Activated naive CD4-positive, alpha-beta T cell treated with anti-CD3 and anti-CD28 coated beads, Interleukin-2, amount 50 U/mL, for 72 hours (primary cell): ENCODE measurements at regions not wholly inside any gene's neighbourhood (a gene's known extent, or its start where the extent isn't known, plus 50 kb on each side); places are given as distances from the start of the nearest gene placed in this dataset.
A peak's percentile ranks its signal among the peaks of the same experiment; 100 is the strongest.
"Not testable (repeated sequence)": the region's sequence is repeated elsewhere in the genome, so short reads cannot be mapped to it uniquely, and the experiment has no call there.

ENCODE experiments used
- ATAC-seq, 2 donors: fragments of 150-1000 bp; cut with Tn5 transposase; 2 replicates each; pipeline ENCODE4 v1.10.0; 2021; ENCODE audit warnings: mild to moderate bottlenecking in 2 of 2, moderate library complexity in 2 of 2
- DNase-seq, 2 donors: peaks; one replicate each; pipeline ENCODE4 v3.0.0; 2021 to 2022; ENCODE audit warnings: low spot score in 2 of 2
- H3K27ac Mint-ChIP-seq, 2 donors: one replicate each; pipeline ENCODE4 v1.8.0; 2022; ENCODE audit warnings: mild to moderate bottlenecking in 2 of 2, mixed read lengths in 2 of 2
- H3K36me3 Mint-ChIP-seq, 2 donors: one replicate each; pipeline ENCODE4 v1.8.0; 2022; ENCODE audit warnings: mixed read lengths in 2 of 2
- H3K9me3 Mint-ChIP-seq, 2 donors: one replicate each; pipeline ENCODE4 v1.8.0; 2022; ENCODE audit warnings: mixed read lengths in 2 of 2

DNA sequence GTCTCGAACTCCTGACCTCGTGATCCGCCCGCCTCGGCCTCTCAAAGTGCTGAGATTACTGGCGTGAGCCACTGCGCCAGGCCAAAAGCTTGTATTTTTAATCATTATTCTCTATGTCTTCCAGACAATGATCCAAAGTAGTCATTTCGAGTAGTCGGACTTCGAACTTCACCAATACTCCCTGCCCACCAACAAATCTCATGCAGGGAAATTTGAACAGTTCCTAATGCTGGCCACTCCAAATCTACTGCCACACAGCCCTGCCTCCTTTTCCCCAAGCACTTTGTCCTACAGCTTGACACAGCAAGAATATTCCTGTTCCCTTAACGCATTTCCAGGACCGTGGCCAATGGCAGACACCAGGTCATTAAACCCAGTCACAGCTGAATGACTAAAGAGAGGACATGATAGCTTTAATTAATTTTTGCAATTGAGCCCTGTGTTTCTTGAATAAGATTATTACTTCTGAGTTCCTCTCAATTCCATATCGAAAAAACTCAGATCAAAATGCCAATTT is 142.3 kb upstream of the NRP1 start:
- no peak for DNase-seq
- Mint-ChIP-seq H3K36me3 (no peaks in the 10 kb centered on the region), H3K27ac (no peak overlapping the region), H3K9me3 (no peaks in the 10 kb centered on the region)
- ATAC-seq: no peak

DNA sequence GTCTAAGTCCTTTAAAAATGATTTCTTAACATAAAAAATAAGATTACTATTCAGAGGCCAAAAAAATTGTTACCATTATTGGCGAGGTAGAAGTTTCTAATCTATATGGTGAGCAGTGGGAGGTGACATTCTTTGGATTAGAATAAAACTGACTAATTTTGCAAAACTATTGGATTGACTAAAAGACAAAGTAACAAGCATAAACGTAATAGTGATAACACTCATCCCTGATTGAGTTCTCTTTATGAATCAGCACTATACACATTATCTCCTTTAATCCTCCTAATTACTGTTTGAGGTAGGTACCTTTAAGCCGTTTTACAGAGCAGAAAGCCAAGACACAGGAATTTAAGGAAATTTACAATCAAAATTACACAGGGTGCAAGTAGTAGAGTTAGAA is 139.2 kb upstream of the NRP1 start:
- no peaks in the 10 kb centered on the region for H3K9me3 Mint-ChIP-seq
- H3K36me3 Mint-ChIP-seq: no peaks in the 10 kb centered on the region
- no peak for DNase-seq
- peak in 1 of 2 donors; percentile 65 for ATAC-seq
- no peak overlapping the region for H3K27ac Mint-ChIP-seq

DNA sequence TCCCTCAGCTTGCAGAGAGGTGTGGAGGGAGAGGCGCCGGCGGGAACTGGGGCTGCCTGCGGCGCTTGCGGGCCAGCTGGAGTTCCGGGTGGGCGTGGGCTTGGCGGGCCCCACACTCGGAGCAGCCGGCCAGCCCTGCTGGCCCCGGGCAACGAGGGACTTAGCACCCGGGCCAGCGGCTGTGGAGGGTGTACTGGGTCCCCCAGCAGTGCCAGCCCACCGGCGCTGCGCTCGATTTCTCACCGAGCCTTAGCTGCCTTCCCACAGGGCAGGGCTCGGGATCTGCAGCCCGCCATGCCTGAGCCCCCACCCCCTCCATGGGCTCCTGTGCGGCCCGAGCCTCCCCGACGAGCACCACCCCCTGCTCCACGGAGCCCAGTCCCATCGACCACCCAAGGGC is 133.5 kb upstream of the NRP1 start:
- not testable (repeated sequence) for ATAC-seq, H3K27ac Mint-ChIP-seq, DNase-seq

DNA sequence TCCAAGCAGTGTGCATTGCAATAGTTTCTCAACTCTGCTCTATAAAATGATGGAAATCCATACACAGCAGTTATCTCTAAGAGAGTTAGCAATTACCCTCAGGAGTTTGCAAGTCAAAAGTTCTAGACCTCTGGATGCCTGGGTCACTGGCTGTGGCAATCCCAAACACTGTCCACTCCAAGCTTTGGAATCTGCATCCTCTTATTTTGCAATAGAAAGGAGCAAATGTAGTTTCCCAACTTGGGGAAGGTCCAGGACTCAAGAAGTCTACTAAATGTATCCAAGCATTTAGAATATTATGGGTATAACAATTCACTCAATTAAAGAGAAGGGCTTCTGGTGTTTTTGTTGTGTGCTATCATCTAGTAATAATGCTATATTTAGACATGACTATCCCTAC is 131.3 kb upstream of the NRP1 start:
- H3K27ac Mint-ChIP-seq: no peak overlapping the region
- no peak for ATAC-seq
- H3K36me3 Mint-ChIP-seq: no peaks in the 10 kb centered on the region
- no peak for DNase-seq
- H3K9me3 Mint-ChIP-seq: no peaks in the 10 kb centered on the region

More for the DNA sequence above, 133.5 kb upstream of the NRP1 start:
- not testable (repeated sequence) for H3K36me3 Mint-ChIP-seq, H3K9me3 Mint-ChIP-seq

DNA sequence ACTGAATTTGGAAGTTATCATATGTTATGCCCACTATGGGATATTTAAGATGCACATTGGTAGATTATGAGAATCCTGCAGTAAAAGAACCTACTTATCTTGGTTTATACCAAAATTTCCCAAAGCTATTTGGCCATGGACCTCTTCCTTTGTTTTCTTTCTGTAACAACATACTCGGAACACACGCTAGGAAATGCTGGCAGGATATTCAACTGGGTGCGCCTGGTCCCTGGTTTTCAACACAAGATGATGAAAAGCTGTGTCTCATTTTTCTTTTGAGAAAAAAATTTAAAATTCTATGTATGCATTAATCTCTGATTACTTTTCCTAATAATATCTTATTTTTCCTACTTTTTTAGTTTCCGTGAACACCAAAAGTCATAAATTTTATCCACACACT is 128.5 kb upstream of the NRP1 start:
- Mint-ChIP-seq H3K27ac (no peak overlapping the region), H3K9me3 (no peaks in the 10 kb centered on the region), H3K36me3 (no peaks in the 10 kb centered on the region)
- no peak for ATAC-seq
- no peak for DNase-seq

DNA sequence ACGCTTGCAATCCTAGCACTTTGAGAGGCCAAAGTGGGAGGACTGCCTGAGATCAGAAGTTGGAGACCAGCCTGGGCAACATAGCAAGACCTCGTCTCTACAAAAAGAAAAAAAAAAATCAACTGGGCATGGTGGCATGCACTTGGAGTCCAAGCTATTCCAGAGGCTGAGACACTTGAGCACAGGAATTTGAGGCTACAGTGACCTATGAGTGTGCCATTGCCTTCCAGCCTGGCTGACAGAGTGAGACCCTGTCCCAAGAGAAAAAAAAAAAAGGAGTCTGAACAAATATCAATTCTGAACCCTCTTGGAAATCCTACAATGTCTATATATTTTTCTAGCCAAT is 126.8 kb upstream of the NRP1 start:
- DNase-seq (no peak), ATAC-seq (no peak)
- Mint-ChIP-seq H3K27ac (no peak overlapping the region), H3K9me3 (no peaks in the 10 kb centered on the region), H3K36me3 (no peaks in the 10 kb centered on the region)

DNA sequence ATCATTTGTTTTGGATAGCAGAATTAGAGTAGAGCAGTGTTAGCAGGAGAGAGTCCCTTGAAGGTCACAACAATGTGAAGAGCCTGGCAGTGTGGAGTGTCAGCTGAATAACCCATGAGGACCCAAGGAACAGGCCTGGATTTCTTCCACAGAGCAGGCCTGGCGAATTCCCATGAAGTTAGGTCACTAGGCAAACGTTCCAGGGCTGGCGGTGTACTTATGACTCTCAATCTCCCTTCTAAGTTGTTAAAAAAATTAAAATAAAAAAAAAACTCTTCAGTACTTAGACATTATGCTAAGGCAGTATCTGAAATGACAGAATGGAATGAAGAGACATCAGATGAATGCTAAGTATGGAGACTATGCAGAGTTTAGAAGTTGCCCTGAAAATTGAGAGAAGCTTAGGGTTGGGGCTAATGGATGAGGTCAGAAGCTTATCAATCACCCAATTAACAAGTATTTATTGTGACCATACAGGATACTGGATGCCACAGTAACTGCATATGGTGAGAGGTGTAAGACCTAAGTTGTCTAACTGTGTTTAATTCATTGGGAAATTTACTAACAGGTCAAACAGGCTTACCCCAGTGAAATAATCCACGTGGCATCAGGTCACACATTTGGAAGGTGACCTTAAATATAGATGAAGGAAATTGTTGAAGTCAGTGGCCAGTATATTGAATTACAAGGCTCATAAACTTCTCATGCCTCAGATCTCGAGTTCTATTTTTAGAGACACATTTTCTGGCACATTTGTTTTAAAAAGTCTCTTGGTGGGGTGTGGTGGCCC is 126.2 kb upstream of the NRP1 start:
- Mint-ChIP-seq H3K27ac (no peak overlapping the region), H3K36me3 (no peaks in the 10 kb centered on the region), H3K9me3 (no peaks in the 10 kb centered on the region)
- DNase-seq: no peak
- ATAC-seq: no peak

DNA sequence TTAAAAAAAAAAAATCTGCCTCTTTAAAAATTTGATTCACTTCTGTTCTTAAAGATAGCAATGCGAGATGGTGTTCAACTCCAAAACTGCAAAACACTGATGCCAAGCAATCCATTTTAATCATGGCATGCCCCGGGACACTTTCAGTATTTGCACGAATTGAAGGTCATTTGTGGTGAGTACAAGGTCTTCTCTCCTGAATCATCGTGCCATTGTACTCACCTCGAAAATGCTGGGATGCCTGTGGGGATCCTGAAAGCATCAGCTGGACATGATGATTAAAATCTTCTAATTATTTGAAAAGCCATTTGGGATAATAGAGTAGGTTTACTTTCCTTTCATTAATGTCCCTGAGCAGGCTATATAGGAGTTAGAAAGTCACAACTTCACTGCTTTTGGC is 125.1 kb upstream of the NRP1 start:
- H3K36me3 Mint-ChIP-seq: no peaks in the 10 kb centered on the region
- no peak for DNase-seq
- no peak overlapping the region for H3K27ac Mint-ChIP-seq
- ATAC-seq: no peak
- no peaks in the 10 kb centered on the region for H3K9me3 Mint-ChIP-seq

DNA sequence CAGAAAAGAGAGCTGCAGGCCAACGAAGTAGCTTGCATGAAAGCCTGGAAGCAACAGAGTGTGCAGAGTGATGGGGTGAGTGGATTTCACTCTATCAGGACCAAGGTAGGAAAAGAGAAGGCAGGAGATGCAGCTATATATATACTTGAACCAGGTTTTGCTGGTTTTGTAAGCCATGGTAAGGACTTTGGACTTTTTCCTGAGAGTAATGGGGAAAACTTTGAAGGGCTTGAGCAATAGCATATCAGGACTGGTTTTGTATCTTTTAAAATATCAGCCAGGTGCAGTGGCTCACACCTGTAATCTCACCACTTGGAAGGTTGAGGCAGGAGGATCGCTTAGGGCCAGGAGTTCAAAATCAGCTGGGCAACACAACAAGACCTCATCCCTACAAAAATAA is 120.6 kb upstream of the NRP1 start:
- no peak for ATAC-seq
- peaks cover 5 to 8% of the 10 kb centered on the region in 2 donors for H3K9me3 Mint-ChIP-seq
- peaks cover 0 to 4% of the 10 kb centered on the region in 2 donors for H3K36me3 Mint-ChIP-seq
- H3K27ac Mint-ChIP-seq: no peak overlapping the region
- no peak for DNase-seq

DNA sequence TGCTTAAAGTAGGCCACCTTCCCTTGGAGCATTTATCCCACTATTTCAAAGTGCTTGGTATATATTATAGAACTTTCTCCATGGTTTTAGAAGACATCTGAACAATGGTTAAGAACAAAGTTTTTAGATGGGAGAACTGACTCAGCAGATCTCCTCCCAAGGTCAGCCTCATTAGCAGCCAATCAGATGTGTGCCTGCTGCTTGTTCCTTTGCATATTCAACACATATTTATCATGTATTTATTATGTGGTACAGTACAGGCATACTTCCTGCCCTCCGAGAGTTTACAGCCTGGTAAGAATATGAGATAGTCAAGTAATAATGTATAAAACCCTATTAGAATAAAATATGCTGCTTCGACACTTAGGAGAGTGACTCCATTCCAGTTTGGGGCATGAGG is 120.1 kb upstream of the NRP1 start:
- no peak for ATAC-seq
- Mint-ChIP-seq H3K27ac (no peak overlapping the region), H3K36me3 (peaks cover 0 to 4% of the 10 kb centered on the region in 2 donors), H3K9me3 (peaks cover 5 to 8% of the 10 kb centered on the region in 2 donors)
- DNase-seq: no peak

DNA sequence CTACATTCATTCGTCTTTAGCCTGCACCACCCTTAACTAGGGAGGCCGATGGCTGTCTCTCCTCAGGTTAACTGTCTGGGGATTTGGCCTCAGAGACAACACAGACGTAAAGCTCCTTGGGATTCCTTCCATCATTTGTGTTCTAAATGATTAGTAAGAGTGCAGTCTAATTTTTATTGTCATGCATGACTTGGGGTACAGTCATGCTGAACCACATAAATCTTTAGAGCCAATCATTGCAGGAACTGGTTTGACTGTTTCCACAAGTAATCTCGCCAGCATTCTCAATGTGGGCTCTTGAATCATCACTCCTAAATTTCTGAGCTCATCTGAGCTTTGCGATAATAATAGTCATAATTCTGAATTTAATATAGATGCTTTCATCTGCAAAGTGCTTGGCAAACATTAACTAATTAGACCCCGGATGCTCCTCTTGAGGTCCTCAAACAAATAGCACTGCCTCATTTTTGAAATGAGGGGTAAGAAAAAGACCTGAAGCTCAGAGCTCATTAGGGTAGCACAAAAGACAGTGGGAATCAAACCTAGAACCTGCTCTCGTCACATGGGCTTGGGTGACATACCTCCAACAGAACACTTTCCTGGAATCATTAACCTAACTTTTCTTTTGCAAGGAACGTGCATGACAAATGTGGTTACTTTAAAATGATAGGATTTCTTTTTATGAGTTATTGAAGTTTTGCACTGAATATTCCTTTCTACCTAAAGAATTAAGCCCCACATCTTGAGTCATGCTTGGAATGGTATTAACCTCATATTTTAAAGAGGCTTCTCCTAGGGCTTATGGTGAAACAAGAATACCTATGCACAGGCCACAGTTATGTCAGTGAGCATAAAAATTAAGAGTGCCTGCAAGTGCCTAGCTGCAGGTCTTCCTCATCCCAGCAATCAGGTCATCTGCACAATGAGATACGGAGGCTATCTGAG is 118.9 kb upstream of the NRP1 start:
- Mint-ChIP-seq H3K9me3 (peaks cover 5 to 8% of the 10 kb centered on the region in 2 donors), H3K27ac (no peak overlapping the region), H3K36me3 (peaks cover 0 to 4% of the 10 kb centered on the region in 2 donors)
- DNase-seq (no peak), ATAC-seq (no peak)

DNA sequence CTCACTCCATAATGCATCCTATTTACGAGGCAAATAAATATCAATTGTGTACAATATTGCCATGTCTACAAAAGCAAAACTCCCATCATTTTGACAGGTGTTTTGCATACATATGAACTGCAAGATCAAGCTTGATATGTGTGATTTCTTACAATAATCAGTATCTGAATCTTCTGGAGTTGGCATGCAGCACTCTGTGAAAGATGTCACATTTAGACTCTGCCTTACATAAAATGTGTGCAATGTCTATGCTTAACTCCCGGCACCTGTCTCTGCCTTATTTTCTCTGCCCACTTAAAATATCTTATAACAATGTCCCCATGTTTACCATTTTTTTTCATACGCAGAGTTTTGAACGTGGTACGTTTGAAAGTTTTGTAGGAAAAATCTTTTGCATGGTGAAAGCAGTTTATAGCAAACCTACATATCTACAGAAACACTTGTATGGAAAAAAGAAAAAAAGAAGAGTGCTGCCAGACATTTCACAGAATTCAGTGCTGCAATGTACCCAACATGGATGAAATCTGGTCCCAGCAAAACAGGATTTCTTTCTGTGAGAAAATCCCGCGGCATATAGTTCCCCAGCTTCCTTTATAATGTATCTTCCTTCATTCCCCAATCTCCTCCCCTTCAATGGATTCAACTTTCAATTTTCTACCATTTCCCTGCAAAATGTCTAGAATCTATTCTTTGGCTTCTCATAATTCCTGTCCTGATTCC is 114.1 kb upstream of the NRP1 start:
- Mint-ChIP-seq H3K27ac (no peak overlapping the region), H3K36me3 (peaks cover 0 to 4% of the 10 kb centered on the region in 2 donors), H3K9me3 (peaks cover 5 to 8% of the 10 kb centered on the region in 2 donors)
- no peak for DNase-seq
- ATAC-seq: no peak

DNA sequence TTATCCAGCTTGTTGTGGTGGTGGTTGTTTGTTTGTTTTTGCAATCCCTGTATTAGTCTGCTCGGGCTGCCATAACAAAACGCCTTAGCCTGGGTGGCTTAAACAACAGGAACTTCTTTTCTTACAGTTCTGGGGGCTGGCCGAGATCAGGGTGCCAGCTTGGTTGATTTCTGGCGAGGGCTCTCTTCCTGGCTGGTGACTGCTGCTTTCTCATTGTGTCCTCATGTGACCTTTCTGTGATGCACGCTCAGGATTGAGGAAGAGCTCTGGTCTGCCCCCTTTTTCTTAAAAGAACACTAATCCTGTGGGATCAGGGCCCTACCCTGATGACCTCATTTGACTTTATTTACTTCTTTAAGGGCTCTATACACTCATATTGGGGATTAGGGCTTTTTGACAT is 107.1 kb upstream of the NRP1 start:
- H3K36me3 Mint-ChIP-seq: peaks cover 0 to 7% of the 10 kb centered on the region in 2 donors
- peaks cover 0 to 4% of the 10 kb centered on the region in 2 donors for H3K9me3 Mint-ChIP-seq
- no peak overlapping the region for H3K27ac Mint-ChIP-seq
- ATAC-seq (no peak), DNase-seq (no peak)

DNA sequence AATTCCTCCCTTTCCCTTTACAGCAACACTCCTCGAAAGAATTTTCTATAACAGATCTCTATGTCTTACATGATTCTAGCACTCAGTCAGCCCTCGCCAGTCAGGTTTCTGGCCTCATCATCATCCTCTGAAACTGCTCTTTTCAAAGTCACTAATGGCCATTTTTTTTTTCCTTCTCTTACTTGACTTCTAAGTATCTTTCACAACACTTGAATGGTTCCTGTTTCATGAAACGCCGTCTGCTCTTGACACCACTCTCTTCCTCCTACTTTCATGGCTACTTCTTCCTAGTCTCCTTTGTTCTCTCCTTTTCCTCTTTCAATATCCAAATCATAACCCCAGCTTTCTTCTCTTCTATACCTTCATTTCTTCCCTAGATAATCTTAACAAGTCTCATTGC is 100.5 kb upstream of the NRP1 start:
- Mint-ChIP-seq H3K27ac (no peak overlapping the region), H3K36me3 (peaks cover 0 to 7% of the 10 kb centered on the region in 2 donors), H3K9me3 (peaks cover 0 to 4% of the 10 kb centered on the region in 2 donors)
- ATAC-seq: no peak
- no peak for DNase-seq

DNA sequence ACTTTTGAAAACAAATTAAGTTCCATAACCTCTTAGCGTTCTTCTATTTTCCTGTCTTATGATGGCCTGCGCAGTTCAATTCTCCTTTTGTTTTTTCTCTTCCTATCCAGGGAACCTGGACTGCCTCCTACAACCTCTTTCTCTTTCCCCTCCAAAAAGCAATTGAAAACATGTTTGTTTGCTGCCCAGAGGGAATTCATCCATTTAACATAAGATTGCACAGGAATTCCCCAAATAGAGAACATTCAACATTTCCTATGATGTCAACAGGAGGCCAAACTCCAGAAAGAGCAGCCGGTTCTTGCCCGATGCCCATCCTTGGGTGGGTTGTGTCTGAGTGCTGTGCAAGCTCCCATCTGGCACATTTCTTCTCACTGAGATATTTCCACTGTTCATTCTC is 94.2 kb upstream of the NRP1 start:
- DNase-seq (no peak), ATAC-seq (no peak)
- H3K9me3 Mint-ChIP-seq: no peaks in the 10 kb centered on the region
- no peaks in the 10 kb centered on the region for H3K36me3 Mint-ChIP-seq
- H3K27ac Mint-ChIP-seq: no peak overlapping the region

DNA sequence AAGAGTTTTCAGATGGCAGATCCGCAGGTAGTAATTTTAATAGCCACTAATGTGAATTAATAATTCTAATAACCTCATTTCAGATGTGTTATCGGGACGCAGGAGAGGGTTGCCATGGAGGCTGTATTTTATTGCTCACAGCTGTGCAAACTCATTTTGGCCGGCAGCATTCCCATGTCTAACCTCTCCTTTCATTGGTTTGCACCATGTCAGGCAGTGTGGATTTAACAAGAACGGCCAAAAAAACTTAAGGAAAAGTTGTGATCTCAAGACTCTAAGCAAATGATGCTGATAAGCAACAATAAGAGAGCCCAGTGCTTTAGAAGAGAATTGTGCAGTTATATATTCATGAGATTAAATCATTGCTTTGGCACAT is 88.7 kb upstream of the NRP1 start:
- Mint-ChIP-seq H3K27ac (no peak overlapping the region), H3K9me3 (no peaks in the 10 kb centered on the region), H3K36me3 (no peaks in the 10 kb centered on the region)
- ATAC-seq: no peak
- DNase-seq: no peak
